Duodenal mucosa (tissue), 2 donors: ENCODE measurements at regions not wholly inside any gene's neighbourhood (a gene's known extent, or its start where the extent isn't known, plus 50 kb on each side); places are given as distances from the start of the nearest gene placed in this dataset.

Experiments
- H3K27ac ChIP-seq: one replicate; pipeline ENCODE4 v1.7.0; 2013; ENCODE audit warnings: low read depth, low read length
- H3K27me3 ChIP-seq, 2 donors: one replicate each; pipeline ENCODE4 v1.7.0; 2013; ENCODE audit warnings: low read length in 2 of 2, control low read depth in 1 of 2; ENCODE audit not compliant: insufficient read depth in 2 of 2, control insufficient read depth in 1 of 2
- H3K36me3 ChIP-seq, 2 donors: one replicate each; pipeline ENCODE4 v1.7.0; 2013; ENCODE audit warnings: low read length in 2 of 2, control low read depth in 1 of 2; ENCODE audit not compliant: insufficient read depth in 2 of 2, control insufficient read depth in 1 of 2
- H3K4me1 ChIP-seq, 2 donors: one replicate each; pipeline ENCODE4 v1.7.0; 2013; ENCODE audit warnings: low read length in 2 of 2, control low read depth in 1 of 2; ENCODE audit not compliant: insufficient read depth in 2 of 2, control insufficient read depth in 1 of 2
- H3K4me3 ChIP-seq, 2 donors: one replicate each; pipeline ENCODE4 v1.7.0; 2013; ENCODE audit warnings: low read length in 2 of 2, low read depth in 1 of 2
- H3K9ac ChIP-seq, 2 donors: one replicate each; pipeline ENCODE4 v1.7.0; 2013; ENCODE audit warnings: low read length in 2 of 2, low read depth in 1 of 2
- H3K9me3 ChIP-seq, 2 donors: one replicate each; pipeline ENCODE4 v1.7.0; 2013; ENCODE audit warnings: low read length in 2 of 2, control low read depth in 1 of 2; ENCODE audit not compliant: control insufficient read depth in 1 of 2

DNA sequence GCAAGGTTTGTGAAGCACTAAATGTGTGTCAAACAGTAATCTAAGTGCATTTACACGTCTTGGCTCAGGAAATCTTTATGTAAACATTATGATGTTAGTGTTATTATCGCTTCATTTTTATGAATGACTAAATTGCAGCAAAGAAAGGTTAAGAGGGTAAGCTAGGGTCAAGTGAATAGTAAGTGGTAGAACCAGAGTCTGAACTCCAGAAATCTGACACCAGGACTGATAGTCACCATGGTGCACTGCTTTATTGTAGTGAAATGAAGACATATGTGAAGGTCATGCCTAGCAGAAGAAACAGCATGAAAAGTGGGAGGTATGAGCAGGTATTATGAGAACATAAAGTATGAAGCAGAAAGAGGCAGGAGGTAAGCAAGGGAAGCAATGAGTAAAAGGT, 368.7 kb upstream of the TENM4 start:
- Histone ChIP-seq H3K4me1 (peaks cover 0 to 13% of the 10 kb centered on the region in 2 donors), H3K9me3 (no peaks in the 10 kb centered on the region), H3K9ac (no peak overlapping the region), H3K27me3 (no peaks in the 10 kb centered on the region), H3K27ac (no peak overlapping the region), H3K36me3 (no peaks in the 10 kb centered on the region), H3K4me3 (no peak overlapping the region)

DNA sequence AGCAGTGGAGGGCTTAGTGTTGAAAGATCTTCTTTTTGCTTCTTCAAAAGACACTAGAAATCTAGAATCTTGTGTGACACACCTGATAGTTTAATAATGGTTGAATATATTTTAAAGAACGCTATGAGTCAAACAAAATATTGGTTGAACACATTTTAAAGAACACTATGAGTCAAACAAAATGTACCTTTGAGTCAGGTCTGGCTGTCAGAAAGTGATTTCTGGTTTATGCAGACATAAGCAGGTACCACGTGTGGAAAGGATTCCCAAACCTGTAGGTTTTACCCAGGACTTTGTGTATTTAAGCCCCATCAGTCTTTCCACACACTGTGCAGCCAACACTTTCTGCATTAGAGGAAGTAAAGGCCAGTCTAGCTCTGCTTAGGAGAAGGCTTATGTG, 366.7 kb upstream of the TENM4 start:
- H3K4me3 ChIP-seq = no peak overlapping the region
- no peak overlapping the region for H3K9ac ChIP-seq
- H3K4me1 ChIP-seq = peaks cover 0 to 4% of the 10 kb centered on the region in 2 donors
- no peaks in the 10 kb centered on the region for H3K27me3 ChIP-seq
- H3K9me3 ChIP-seq = no peaks in the 10 kb centered on the region
- no peak overlapping the region for H3K27ac ChIP-seq
- no peaks in the 10 kb centered on the region for H3K36me3 ChIP-seq

GRCh38 chr11:79796704-79797103, 355.9 kb upstream of the TENM4 start:
- Histone ChIP-seq H3K27me3 (no peaks in the 10 kb centered on the region), H3K9me3 (no peaks in the 10 kb centered on the region)

GRCh38 chr11:79794484-79795393, 353.9 kb upstream of the TENM4 start:
- Histone ChIP-seq H3K4me3 (no peak overlapping the region), H3K9me3 (no peaks in the 10 kb centered on the region), H3K27ac (no peak overlapping the region), H3K9ac (no peak overlapping the region), H3K36me3 (no peaks in the 10 kb centered on the region), H3K27me3 (no peaks in the 10 kb centered on the region), H3K4me1 (no peaks in the 10 kb centered on the region)

More at GRCh38 chr11:79796704-79797103, 355.9 kb upstream of the TENM4 start:
- no peak overlapping the region for H3K4me3 ChIP-seq
- H3K36me3 ChIP-seq = no peaks in the 10 kb centered on the region
- no peak overlapping the region for H3K9ac ChIP-seq
- no peak overlapping the region for H3K27ac ChIP-seq
- H3K4me1 ChIP-seq = no peaks in the 10 kb centered on the region

DNA sequence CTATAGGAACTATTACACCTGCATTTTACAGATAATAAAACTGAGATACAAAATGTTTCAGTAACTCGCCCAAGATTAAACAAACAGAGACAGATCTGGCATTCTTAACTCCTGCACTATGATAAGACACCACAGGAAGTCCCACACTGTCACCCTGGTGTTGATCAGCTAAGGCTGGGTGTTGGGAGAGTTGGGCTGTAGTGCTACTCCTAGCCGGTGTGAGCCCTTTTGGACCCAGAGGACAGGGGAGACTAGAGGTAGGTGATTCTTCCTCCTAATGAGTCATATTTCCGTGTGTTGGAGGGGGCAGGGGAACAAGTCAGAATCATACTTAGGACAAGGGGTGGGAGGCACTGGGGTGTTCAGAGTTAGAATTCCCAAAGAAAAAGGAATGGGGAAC, 353.2 kb upstream of the TENM4 start:
- no peaks in the 10 kb centered on the region for H3K4me1 ChIP-seq
- no peaks in the 10 kb centered on the region for H3K27me3 ChIP-seq
- H3K27ac ChIP-seq = no peak overlapping the region
- no peak overlapping the region for H3K9ac ChIP-seq
- H3K9me3 ChIP-seq = no peaks in the 10 kb centered on the region
- H3K4me3 ChIP-seq = no peak overlapping the region
- no peaks in the 10 kb centered on the region for H3K36me3 ChIP-seq

GRCh38 chr11:79786961-79787360, 346.1 kb upstream of the TENM4 start:
- Histone ChIP-seq H3K4me1 (no peaks in the 10 kb centered on the region), H3K9ac (no peak overlapping the region), H3K27ac (no peak overlapping the region), H3K4me3 (no peak overlapping the region), H3K27me3 (no peaks in the 10 kb centered on the region), H3K36me3 (no peaks in the 10 kb centered on the region), H3K9me3 (no peaks in the 10 kb centered on the region)

DNA sequence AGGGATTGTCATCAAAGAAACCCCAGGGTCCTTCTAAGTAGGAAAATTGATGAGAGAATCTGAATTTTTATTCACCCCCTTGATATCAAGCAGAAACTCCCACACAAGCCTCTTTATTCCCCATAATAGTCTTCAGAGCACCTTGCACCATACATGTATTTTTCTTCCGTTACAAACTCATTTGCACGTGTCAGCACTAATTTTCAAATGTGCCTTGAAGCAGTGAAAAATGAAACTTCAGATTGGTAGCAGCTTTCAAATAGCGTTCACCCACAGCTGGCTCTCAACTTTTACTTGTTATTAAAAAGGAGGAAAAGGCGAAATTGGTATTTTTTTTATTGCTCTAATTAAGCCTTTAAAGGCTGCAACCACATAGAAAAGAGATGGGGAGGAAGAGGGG, 343.0 kb upstream of the TENM4 start:
- no peak overlapping the region for H3K9ac ChIP-seq
- H3K27me3 ChIP-seq = no peaks in the 10 kb centered on the region
- H3K9me3 ChIP-seq = no peaks in the 10 kb centered on the region
- H3K27ac ChIP-seq = no peak overlapping the region
- no peaks in the 10 kb centered on the region for H3K4me1 ChIP-seq
- H3K4me3 ChIP-seq = no peak overlapping the region
- no peaks in the 10 kb centered on the region for H3K36me3 ChIP-seq

GRCh38 chr11:79768343-79768742, 327.5 kb upstream of the TENM4 start:
- H3K4me3 ChIP-seq = no peak overlapping the region
- H3K27ac ChIP-seq = no peak overlapping the region
- H3K9ac ChIP-seq = no peak overlapping the region
- H3K9me3 ChIP-seq = no peaks in the 10 kb centered on the region
- peaks cover 0 to 10% of the 10 kb centered on the region in 2 donors for H3K4me1 ChIP-seq
- H3K27me3 ChIP-seq = no peaks in the 10 kb centered on the region
- H3K36me3 ChIP-seq = no peaks in the 10 kb centered on the region

- H3K4me1 ChIP-seq = no peaks in the 10 kb centered on the region
- H3K27ac ChIP-seq = no peak overlapping the region
- H3K4me3 ChIP-seq = no peak overlapping the region
- no peaks in the 10 kb centered on the region for H3K36me3 ChIP-seq
- no peak overlapping the region for H3K9ac ChIP-seq
- H3K9me3 ChIP-seq = no peaks in the 10 kb centered on the region
- H3K27me3 ChIP-seq = no peaks in the 10 kb centered on the region
These were observed 321.6 kb upstream of the TENM4 start for GRCh38 chr11:79762279-79762921.

GRCh38 chr11:79758325-79758724, 317.5 kb upstream of the TENM4 start:
- H3K4me3 ChIP-seq = no peak overlapping the region
- H3K9ac ChIP-seq = no peak overlapping the region
- H3K36me3 ChIP-seq = no peaks in the 10 kb centered on the region
- no peaks in the 10 kb centered on the region for H3K4me1 ChIP-seq
- no peaks in the 10 kb centered on the region for H3K9me3 ChIP-seq
- H3K27ac ChIP-seq = no peak overlapping the region
- H3K27me3 ChIP-seq = no peaks in the 10 kb centered on the region
